IPS-18c (cell line): ENCODE measurements at regions not wholly inside any gene's neighbourhood (a gene's known extent, or its start where the extent isn't known, plus 50 kb on each side); places are given as distances from the start of the nearest gene placed in this dataset.

Experiments used
- H3K4me3 ChIP-seq: 2 replicates; pipeline ENCODE4 v1.7.0; 2013; ENCODE audit warnings: low read depth, mild to moderate bottlenecking, low read length, moderate library complexity; ENCODE audit not compliant: insufficient read depth
- H3K9me3 ChIP-seq: one replicate; pipeline ENCODE4 v1.6.1; 2013; ENCODE audit warnings: mild to moderate bottlenecking, low read length, moderate library complexity; ENCODE audit not compliant: control insufficient read depth, insufficient read depth

DNA sequence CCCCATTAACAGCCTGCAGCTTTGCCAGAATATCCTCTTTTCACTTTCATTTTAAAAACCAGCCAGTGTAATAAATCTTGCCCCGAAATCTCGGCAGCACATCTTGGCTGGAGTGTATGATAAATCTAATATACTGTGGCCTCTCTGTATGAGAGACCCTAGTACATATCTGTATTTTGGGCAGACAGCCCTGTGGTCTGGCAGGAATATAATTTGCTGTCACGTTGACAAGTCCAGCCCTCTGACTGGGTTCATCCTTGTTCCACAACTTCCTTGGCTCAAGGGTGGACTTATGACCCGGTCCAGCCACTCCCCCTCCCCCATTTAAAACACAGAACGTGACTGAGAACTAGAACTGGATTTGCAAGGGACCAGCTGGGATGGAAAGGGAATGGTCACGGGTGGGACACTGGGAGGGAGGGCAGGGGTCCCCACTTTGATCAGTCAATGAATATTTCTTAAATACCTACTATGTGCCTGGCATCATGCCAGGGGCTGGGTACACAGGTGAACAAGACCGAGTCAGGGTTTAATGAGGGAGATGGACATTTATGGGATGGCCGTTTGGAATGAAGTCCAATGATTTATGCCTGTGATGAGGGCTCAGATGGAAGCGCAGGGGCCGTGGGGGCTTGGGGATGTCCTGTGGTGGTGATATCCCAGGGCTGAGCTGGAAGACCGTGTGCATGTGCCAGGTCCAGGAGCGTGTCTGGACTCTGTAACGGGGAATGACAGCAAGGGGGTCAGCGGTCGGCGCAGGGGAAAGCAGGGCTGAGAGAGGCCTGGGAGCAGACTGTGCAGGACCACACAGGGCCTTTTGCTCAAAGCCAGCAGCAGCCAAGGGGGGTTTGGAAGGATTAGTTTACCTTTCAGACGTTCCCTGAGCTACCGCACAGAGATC is 190.5 kb downstream of the PHETA1 start:
- no peak overlapping the region for H3K4me3 ChIP-seq
- H3K9me3 ChIP-seq, result no peaks in the 10 kb centered on the region

DNA sequence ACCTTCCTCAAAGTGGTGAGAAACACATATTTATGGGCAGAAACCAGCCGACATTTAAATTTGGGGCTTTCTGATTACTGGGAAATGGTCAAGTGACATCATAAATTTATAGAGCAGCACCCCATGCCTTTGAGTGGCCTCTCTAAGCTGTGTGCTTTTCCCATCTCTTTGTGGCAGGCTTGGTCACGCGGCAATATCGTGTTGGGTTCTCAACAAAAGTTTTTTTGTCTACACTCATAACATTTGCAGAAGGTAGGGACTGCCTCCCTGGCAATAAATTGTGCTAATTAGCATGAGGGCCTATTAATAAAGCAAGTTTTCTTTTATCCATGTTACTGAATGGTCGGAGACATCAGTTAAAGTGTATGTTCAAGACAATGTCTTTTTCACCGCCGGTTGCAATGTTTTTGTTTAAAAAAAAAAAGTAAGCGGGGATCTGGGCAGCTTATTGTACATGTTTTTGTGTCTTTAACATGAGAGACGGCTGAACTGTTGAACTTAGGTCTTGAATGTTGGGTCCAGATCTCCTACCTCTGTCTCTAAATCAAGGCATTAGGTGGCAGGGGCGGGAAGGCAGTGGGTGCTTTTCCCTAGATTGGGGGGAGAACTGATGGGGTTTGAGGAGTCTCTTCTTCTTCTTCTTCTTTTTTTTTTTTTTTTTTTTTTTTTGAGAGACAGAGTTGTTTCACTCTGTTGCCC is 193.3 kb downstream of the PHETA1 start:
- no peaks in the 10 kb centered on the region for H3K9me3 ChIP-seq

GRCh38 chr12:111174961-111175345 is 193.9 kb downstream of the PHETA1 start:
- Histone ChIP-seq H3K9me3 (no peaks in the 10 kb centered on the region), H3K4me3 (no peak overlapping the region)

More for the DNA sequence above, 193.3 kb downstream of the PHETA1 start:
- no peak overlapping the region for H3K4me3 ChIP-seq

GRCh38 chr12:111174251-111174960 is 194.5 kb downstream of the PHETA1 start:
- H3K9me3 ChIP-seq, result no peaks in the 10 kb centered on the region
- H3K4me3 ChIP-seq, result no peak overlapping the region

GRCh38 chr12:111173836-111174235 is 195.1 kb downstream of the PHETA1 start:
- H3K9me3 ChIP-seq, result no peaks in the 10 kb centered on the region
- no peak overlapping the region for H3K4me3 ChIP-seq

- Histone ChIP-seq H3K4me3 (no peak overlapping the region), H3K9me3 (no peaks in the 10 kb centered on the region)
Measured at GRCh38 chr12:111173391-111173790, 195.5 kb downstream of the PHETA1 start.

DNA sequence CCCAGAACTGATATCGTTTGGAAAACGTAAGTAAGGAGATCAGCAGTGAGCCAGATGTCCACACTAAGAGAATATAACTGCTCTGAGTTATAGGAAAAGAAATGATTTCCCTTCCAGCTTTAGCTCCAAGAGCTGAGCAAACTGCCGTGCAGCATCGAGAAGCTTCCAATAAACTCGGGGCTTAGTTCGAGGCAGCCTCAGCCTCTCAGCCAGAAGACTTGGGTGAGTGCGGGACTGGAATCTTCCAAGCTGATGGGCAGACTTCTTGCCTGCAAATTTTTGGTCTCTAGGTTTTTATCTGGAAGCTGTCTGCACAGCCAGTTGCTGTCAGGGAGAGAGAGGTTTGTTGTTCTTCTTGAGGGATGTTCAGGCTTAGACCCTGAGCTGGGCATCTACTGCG is 196.1 kb downstream of the PHETA1 start:
- H3K9me3 ChIP-seq, result no peaks in the 10 kb centered on the region
- no peak overlapping the region for H3K4me3 ChIP-seq

GRCh38 chr12:111171832-111172231 is 197.1 kb downstream of the PHETA1 start:
- no peak overlapping the region for H3K4me3 ChIP-seq
- no peaks in the 10 kb centered on the region for H3K9me3 ChIP-seq

DNA sequence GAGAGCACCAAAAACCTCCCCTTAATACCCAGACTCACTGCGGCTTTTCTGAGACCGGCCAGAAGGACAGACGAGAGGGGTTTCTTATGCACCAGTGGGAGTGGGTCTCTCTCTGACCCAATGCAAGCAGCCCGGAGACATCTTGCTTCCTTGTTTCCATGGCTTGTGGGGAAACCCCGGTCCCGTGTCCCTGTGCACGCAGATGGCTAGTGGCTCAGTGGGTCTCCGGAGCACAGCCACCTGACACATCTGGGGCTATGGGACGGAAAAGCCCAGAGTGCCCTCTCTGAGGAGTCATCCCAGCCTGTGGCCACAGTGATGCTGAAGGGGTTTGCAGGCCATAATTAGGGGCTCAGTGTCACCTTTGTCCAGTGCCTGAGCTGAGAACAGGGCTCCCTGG is 197.6 kb downstream of the PHETA1 start:
- H3K4me3 ChIP-seq, result no peak overlapping the region

DNA sequence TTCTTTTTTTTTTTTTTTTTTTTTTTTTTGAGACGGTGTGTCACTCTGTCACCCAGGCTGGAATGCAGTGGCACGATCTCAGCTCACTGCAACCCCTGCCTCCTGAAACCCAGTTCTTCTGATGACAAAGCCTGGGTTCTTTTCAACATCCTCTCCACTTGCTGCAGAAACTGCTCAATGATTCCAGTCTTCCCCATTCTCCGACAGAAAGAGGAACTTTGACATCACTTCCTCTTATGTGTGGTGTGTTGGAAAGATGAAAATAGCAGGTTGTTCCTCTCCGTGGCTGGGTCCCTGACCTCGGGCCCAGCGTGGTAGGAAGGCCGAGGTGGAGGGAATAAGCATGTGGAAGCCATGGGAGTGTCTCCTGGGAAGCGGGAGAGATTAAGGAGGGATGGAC is 198.4 kb downstream of the PHETA1 start:
- H3K4me3 ChIP-seq, result no peak overlapping the region
- no peaks in the 10 kb centered on the region for H3K9me3 ChIP-seq

More for the DNA sequence above, 197.6 kb downstream of the PHETA1 start:
- no peaks in the 10 kb centered on the region for H3K9me3 ChIP-seq

DNA sequence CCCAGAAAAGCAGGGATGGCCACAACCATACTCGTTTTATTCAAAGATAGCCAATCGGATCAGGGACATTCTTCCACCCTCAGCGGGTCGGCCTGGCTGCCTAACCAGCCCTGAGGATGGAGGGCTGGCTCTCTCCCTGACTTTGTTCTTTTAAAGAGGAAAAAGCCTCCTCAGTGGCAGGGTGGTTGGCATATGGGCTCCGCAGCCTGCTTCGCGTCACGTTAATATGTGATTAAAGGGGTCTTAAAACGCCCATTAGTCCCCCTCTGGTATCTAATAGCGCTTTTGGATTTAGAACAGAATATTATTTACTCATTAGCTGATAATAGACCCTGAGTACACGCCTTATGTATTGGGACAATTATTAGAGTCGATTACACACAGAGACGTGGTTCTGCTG is 199.4 kb downstream of the PHETA1 start:
- Histone ChIP-seq H3K4me3 (no peak overlapping the region), H3K9me3 (no peaks in the 10 kb centered on the region)

DNA sequence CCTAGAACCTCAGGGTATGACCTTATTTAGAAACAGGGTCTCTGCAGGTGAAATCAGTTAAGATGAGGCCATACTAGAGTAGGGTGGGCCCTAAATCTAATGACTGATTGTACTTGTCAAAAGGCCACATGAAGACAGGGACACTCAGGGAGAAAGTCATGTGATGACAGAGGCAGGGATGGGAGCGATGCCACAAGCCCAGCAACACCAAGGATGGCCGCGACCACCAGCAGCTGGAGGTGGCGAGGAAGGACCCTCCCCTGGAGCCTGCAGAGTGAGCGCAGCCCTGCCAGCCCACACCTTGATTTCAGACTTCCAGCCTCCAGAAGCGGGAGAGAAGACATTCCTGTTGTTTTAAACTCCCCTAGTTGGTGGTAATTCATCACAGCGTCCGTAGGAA is 199.9 kb downstream of the PHETA1 start:
- Histone ChIP-seq H3K4me3 (no peak overlapping the region), H3K9me3 (no peaks in the 10 kb centered on the region)

GRCh38 chr12:111168009-111168900 is 200.6 kb downstream of the PHETA1 start:
- no peak overlapping the region for H3K4me3 ChIP-seq
- no peaks in the 10 kb centered on the region for H3K9me3 ChIP-seq

GRCh38 chr12:111166779-111167540 is 201.9 kb downstream of the PHETA1 start:
- Histone ChIP-seq H3K4me3 (no peak overlapping the region), H3K9me3 (no peaks in the 10 kb centered on the region)

- no peaks in the 10 kb centered on the region for H3K9me3 ChIP-seq
- H3K4me3 ChIP-seq, result no peak overlapping the region
Measured at GRCh38 chr12:111164833-111165525, 203.9 kb downstream of the PHETA1 start.

DNA sequence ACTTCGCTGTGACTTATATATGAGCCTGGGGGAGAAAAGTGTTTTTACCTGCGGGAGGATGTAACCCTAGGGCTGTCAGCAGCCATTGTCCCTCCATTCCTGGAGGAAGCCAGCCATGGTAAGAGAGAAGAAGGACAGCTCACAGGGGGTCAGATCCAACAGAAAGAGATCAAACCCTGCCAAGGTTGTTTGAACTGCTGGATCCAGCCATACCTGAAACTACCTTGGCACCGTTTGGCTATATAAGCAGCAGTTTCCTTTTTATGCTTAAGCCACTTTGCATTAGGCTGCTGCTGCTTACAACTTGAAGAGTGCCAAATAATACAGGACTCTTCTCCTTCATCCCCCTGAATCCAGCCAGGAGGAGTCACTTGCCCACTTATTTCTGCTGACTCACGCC is 205.5 kb downstream of the PHETA1 start:
- Histone ChIP-seq H3K4me3 (no peak overlapping the region), H3K9me3 (no peaks in the 10 kb centered on the region)
